ENCODE measurements at regions not wholly inside any gene's neighbourhood (a gene's known extent, or its start where the extent isn't known, plus 50 kb on each side); places are given as distances from the start of the nearest gene placed in this dataset.

DNA sequence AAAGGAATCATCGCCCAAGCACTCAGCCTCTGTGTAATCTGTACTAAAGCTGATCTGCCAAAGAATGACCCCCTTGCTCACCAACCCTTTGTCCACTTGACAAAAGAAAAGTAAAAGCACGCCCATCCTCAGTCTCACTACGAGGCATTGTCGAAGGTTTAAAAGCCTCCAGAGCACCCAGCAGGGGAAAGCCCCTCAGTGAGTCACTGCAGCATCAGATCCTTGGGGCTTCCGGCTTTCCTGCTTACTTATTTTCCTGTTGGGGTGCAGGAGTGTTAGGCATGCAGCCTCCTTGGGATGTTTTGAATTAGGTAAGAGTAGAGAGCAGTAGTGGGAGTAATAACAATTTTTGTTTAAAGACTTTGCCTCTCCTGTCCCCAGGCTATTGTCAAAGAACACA is 216.1 kb downstream of the MTHFS start:
- no peaks in the 10 kb centered on the region for H4K20me1 ChIP-seq (replicated peaks; ENCODE audit: control insufficient read depth, extremely low read depth, insufficient read depth, low read length)
- no peaks in the 10 kb centered on the region for H3K9me1 ChIP-seq (replicated peaks; ENCODE audit: control insufficient read depth, extremely low read depth, insufficient read depth, low read length)
- no TSS peak for BruUV-seq (replicated peaks)
- H3K9ac ChIP-seq (replicated peaks; ENCODE audit: extremely low read depth, insufficient read depth, low read length) = no peak overlapping the region
- H3K4me2 ChIP-seq (ENCODE audit: insufficient read depth, low read length) = peak overlapping the region; percentile 21
- peak; percentile 59 for FAIRE-seq
- intact Hi-C loops (cut with micrococcal nuclease) (loop anchor here (2.0 kb wide), 1 partner anchor 40 kb away; no protein-coding TSS in a partner anchor), dilution Hi-C loops (cut with MboI; ENCODE audit: extremely low pct_ligation_motif_present, low sequenced_read_pairs) (no loop called here)
- peak overlapping the region; percentile 35 for H3K27ac ChIP-seq (ENCODE audit: insufficient read depth, low read depth, low read length)
- DNase-seq (ENCODE audit: low read depth, low spot score) = peak; percentile 52
- peaks cover 16% of the 10 kb centered on the region for H3K4me1 ChIP-seq (ENCODE audit: control insufficient read depth, extremely low read depth, insufficient read depth, low read length)
- CTCF ChIA-PET = no interaction called here
- no peaks in the 10 kb centered on the region for H3K36me3 ChIP-seq (ENCODE audit: control insufficient read depth in 2 of 2, extremely low read depth in 1 of 2, insufficient read depth in 2 of 2, low read length in 2 of 2)
- TF ChIP-seq, protein P1, sequence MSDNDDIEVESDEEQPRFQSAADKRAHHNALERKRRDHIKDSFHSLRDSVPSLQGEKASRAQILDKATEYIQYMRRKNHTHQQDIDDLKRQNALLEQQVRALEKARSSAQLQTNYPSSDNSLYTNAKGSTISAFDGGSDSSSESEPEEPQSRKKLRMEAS (IDR thresholded peaks at IDR 0.05; ENCODE audit: insufficient read depth, insufficient read length) = no peak
- TF ChIP-seq POLR2AphosphoS5 (IDR thresholded peaks at IDR 0.05; ENCODE audit: insufficient read depth, low read depth, low read length) = no peak
- no peak for TF ChIP-seq MYC (IDR thresholded peaks at IDR 0.05; ENCODE audit: low read depth, low read length)
- TF ChIP-seq JUN (IDR thresholded peaks at IDR 0.05; ENCODE audit: borderline replicate concordance, insufficient read depth, insufficient read length, low read depth) = no peak
- TF ChIP-seq, protein P2, sequence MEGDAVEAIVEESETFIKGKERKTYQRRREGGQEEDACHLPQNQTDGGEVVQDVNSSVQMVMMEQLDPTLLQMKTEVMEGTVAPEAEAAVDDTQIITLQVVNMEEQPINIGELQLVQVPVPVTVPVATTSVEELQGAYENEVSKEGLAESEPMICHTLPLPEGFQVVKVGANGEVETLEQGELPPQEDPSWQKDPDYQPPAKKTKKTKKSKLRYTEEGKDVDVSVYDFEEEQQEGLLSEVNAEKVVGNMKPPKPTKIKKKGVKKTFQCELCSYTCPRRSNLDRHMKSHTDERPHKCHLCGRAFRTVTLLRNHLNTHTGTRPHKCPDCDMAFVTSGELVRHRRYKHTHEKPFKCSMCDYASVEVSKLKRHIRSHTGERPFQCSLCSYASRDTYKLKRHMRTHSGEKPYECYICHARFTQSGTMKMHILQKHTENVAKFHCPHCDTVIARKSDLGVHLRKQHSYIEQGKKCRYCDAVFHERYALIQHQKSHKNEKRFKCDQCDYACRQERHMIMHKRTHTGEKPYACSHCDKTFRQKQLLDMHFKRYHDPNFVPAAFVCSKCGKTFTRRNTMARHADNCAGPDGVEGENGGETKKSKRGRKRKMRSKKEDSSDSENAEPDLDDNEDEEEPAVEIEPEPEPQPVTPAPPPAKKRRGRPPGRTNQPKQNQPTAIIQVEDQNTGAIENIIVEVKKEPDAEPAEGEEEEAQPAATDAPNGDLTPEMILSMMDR (IDR thresholded peaks at IDR 0.05; ENCODE audit: extremely low read depth in 1 of 2, insufficient read depth in 1 of 2, low read depth in 1 of 2, low read length in 2 of 2) = no peak
- TF ChIP-seq FOS (IDR thresholded peaks at IDR 0.05; ENCODE audit: borderline replicate concordance, insufficient read depth, low read length) = peak; percentile 85
- no peaks in the 10 kb centered on the region for H3K9me3 ChIP-seq (replicated peaks; ENCODE audit: control insufficient read depth, insufficient read depth, low read length)
- H3K27me3 ChIP-seq (ENCODE audit: control insufficient read depth in 2 of 2, insufficient read depth in 2 of 2, low read length in 2 of 2) = no peaks in the 10 kb centered on the region
- H3K4me3 ChIP-seq (replicated peaks in 1 of 3; ENCODE audit: insufficient read depth in 1 of 3, low read depth in 1 of 3, low read length in 3 of 3) = no peak overlapping the region
- no peaks in the 10 kb centered on the region for H3K79me2 ChIP-seq (ENCODE audit: control insufficient read depth, insufficient read depth, low read length)
- POLR2A ChIA-PET = no interaction called here
- peak overlapping the region; percentile 6 for H2AFZ ChIP-seq (ENCODE audit: low read depth, low read length)

Measured in endothelial cell of umbilical vein (primary cell).